ENCODE measurements at regions not wholly inside any gene's neighbourhood (a gene's known extent, or its start where the extent isn't known, plus 50 kb on each side); places are given as distances from the start of the nearest gene placed in this dataset.
"Not testable (repeated sequence)": the region's sequence is repeated elsewhere in the genome, so short reads cannot be mapped to it uniquely, and the experiment has no call there.

DNA sequence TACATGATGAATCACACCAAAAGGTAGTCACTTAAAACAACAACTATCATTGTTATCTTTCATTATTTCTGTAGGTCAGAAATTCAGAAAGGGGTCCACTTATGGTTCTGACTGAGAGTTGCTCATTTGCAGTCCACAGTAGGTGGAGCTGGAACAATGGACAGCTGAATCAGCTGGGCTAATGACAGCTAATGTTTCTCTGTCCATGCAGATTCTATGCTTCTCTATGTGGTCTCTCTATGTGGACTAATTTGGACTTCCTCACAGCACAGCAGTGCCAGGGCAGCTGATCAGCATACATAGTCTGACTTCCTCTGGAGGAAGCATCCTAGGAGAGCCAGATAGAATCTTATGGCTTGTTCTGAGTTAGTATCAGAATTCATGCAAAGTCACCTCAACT is 131.7 kb upstream of the INTU start:
- DNase-seq (ENCODE audit: low spot score) (no peak), ATAC-seq (ENCODE audit: low FRiP score) (no peak)
- TF ChIP-seq, protein P1, sequence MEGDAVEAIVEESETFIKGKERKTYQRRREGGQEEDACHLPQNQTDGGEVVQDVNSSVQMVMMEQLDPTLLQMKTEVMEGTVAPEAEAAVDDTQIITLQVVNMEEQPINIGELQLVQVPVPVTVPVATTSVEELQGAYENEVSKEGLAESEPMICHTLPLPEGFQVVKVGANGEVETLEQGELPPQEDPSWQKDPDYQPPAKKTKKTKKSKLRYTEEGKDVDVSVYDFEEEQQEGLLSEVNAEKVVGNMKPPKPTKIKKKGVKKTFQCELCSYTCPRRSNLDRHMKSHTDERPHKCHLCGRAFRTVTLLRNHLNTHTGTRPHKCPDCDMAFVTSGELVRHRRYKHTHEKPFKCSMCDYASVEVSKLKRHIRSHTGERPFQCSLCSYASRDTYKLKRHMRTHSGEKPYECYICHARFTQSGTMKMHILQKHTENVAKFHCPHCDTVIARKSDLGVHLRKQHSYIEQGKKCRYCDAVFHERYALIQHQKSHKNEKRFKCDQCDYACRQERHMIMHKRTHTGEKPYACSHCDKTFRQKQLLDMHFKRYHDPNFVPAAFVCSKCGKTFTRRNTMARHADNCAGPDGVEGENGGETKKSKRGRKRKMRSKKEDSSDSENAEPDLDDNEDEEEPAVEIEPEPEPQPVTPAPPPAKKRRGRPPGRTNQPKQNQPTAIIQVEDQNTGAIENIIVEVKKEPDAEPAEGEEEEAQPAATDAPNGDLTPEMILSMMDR (IDR thresholded peaks at IDR 0.05): no peak

DNA sequence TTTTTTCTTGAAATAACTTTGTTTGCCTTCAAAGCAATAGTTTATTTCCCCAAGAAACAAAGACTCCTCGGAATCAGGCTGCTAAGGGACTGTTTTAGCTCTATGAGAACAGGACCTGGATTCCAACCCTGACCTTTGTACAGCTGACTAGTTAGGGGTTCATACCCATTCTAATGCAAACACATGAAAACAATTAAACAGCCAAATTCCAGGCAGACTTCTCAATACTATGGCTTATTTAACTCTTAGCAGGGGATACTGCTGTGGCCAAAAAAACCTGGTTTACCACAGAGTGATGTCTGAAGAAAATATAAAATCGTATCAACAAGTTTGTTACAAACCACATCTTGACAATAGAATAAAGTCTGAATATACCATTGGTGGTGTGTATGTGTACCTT is 129.6 kb upstream of the INTU start:
- DNase-seq (ENCODE audit: low spot score) (no peak), ATAC-seq (ENCODE audit: low FRiP score) (no peak)
- TF ChIP-seq, protein P1 (IDR thresholded peaks at IDR 0.05): no peak

DNA sequence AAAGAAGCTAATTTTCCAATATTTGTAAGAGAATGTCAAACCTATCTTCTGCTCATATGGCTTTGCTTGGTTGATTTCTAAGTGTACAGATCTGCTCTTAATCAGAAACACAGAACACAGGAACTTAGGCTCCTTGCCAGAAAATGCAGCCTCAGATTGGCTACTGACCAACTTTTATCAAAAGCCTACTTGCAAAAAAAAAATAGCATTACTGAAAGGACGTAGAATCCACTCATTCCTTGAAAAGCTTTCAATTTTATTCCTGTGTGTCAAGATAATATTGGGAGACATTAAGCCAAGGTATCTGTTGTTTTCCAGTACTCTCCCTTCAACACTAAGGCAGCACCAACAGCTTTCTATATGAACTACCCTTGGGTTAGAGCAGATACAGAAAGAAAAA is 127.6 kb upstream of the INTU start:
- DNase-seq (ENCODE audit: low spot score) (no peak), ATAC-seq (ENCODE audit: low FRiP score) (no peak)
- TF ChIP-seq, protein P1 (IDR thresholded peaks at IDR 0.05): no peak

DNA sequence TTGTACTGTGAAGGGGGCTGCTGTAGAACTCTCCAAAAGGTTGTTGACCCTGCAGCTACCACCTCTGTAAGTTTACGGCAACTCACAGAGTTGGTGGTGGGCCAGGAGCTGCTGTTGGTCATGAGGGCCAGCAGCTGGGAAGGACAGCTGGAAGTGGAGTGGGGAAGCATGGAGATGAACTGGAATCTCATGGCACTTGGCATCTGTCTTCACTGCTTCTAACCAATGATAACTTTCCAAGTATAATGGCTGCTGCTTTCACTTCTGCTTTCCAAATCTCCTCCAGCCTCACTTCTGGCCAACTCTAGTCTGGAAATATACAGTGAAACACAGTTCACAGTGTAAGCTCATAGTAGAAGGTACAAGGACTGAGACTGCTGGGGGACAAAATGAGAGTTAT is 126.5 kb upstream of the INTU start:
- ATAC-seq (ENCODE audit: low FRiP score) (no peak), DNase-seq (ENCODE audit: low spot score) (no peak)
- TF ChIP-seq, protein P1 (IDR thresholded peaks at IDR 0.05): no peak

DNA sequence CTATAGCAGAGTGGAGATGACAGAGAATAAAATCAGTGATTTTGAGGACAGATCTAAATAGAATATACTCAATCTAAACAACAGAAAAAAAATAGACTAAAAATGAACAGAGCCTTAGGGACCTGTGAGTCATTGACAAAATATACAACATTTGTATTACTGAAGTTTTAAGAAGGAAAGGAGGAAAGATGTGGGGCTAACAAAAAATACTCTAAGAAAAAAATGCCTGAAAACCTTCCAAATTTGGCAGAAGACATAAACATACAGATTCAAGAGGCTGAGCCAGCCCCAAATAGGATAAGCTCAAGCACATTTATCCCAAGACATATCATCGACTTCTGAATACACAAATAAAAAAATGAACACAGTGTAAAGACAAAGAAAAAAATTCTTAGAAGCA is 123.6 kb upstream of the INTU start:
- TF ChIP-seq, protein P1 (IDR thresholded peaks at IDR 0.05): no peak
- DNase-seq (ENCODE audit: low spot score) (no peak), ATAC-seq (ENCODE audit: low FRiP score) (no peak)

DNA sequence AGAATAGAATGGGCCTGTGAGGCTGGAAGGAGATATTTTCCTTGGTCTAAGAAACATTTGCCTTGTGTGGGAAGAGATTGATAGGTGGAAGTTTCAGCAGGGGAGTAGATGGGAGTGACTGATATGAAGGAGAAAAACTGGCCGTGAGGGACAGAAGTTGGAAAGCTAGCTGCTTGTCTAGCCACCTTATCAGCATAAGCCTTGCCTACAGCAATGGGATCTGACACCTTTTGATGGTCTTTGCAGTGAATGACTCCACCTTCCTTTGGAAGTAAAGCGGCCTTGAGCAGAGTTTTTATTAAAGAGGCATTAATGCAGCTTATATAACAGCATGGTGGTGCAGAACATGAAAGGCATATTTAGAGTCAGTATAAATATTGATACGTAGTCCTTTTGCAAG is 120.1 kb upstream of the INTU start:
- ATAC-seq (ENCODE audit: low FRiP score); DNase-seq (ENCODE audit: low spot score): not testable (repeated sequence)

DNA sequence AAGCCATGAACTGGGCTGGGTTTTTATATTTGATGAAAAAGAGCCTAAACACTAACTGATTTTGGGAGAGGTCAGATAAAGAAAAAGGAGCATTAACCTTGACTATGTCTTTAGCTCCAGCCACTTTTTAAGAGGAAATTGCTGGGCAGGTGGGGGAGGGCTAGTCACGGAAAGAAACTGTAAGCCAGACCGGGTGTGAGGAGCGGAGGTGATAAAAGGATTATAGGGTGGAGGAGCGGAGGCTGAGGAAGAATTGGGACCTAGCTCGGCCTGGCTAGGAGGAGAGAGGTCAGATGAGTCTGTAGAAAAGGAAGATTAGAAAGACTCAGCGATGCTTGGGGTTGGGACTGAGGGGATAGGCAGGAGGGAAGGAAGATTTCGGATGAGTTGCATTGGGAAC is 117.5 kb upstream of the INTU start:
- not testable (repeated sequence) for DNase-seq (ENCODE audit: low spot score); ATAC-seq (ENCODE audit: low FRiP score)

DNA sequence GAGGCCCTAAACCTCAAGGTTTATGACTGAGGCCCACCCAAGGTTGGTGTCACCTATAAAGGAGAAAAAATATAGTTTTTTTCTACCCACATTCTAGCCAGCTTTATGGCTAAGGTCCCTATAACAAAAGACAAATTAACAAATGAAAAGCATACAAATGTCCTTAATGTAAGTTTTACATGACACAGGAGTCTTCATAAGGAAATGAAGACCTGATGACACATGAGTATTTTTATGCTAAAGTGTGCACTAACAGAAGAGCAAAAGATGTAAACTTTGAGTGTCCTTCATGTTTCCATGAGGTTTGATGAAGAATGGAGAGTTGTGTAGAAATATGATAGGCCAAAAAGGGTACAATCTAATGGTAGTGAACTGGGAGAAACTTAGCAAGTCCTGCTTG is 114.7 kb upstream of the INTU start:
- ATAC-seq (ENCODE audit: low FRiP score): no peak
- TF ChIP-seq, protein P1 (IDR thresholded peaks at IDR 0.05): no peak
- DNase-seq (ENCODE audit: low spot score): no peak

Data from omental fat pad (tissue), 3 donors.